WTC11 (cell line): ENCODE measurements at regions not wholly inside any gene's neighbourhood (a gene's known extent, or its start where the extent isn't known, plus 50 kb on each side); places are given as distances from the start of the nearest gene placed in this dataset.

Experiments used
- CTCF ChIP-seq: fragments of 200-600 bp; IDR thresholded peaks from 2 replicates; pipeline ENCODE4 v1.8.0; 2022; ENCODE audit warnings: antibody characterized with exemption
- EMX1 ChIP-seq: fragments of 250-450 bp; sonication (Bioruptor Pico); IDR thresholded peaks from 2 replicates; pipeline ENCODE4 v1.8.0; 2021; ENCODE audit warnings: mild to moderate bottlenecking
- FOXP1 ChIP-seq: sonication (generic); formaldehyde crosslinking; IDR thresholded peaks from 2 replicates; pipeline ENCODE4 v1.8.0; 2022; ENCODE audit warnings: missing genetic modification reagents, mild to moderate bottlenecking, moderate library complexity, borderline replicate concordance
- NFYB ChIP-seq: sonication (generic); formaldehyde crosslinking; conservative IDR thresholded peaks from 2 replicates; pipeline ENCODE4 v1.8.0; 2022; ENCODE audit warnings: low read depth, missing genetic modification reagents
- SMAD3 ChIP-seq: sonication (generic); formaldehyde crosslinking; IDR thresholded peaks from 2 replicates; pipeline ENCODE4 v1.8.0; 2022; ENCODE audit warnings: missing genetic modification reagents, mild to moderate bottlenecking, borderline replicate concordance
- SP1 ChIP-seq: sonication (generic); formaldehyde crosslinking; conservative IDR thresholded peaks from 2 replicates; pipeline ENCODE4 v1.8.1; 2022; ENCODE audit warnings: missing genetic modification reagents
- TEAD4 ChIP-seq: sonication (generic); formaldehyde crosslinking; IDR thresholded peaks from 2 replicates; pipeline ENCODE4 v1.8.0; 2022; ENCODE audit warnings: mild to moderate bottlenecking, missing genetic modification reagents
- ZBTB21 ChIP-seq: sonication (generic); formaldehyde crosslinking; IDR thresholded peaks from 2 replicates; pipeline ENCODE4 v1.8.1; 2023; ENCODE audit warnings: mild to moderate bottlenecking, missing genetic modification reagents, borderline replicate concordance
- TF ChIP-seq, protein P1 (sequence below): sonication (generic); formaldehyde crosslinking; IDR thresholded peaks from 2 replicates; pipeline ENCODE4 v1.8.0; 2022; ENCODE audit warnings: mild to moderate bottlenecking, missing genetic modification reagents

- TF ChIP-seq ZBTB21 (CRISPR knock-in tag) = no peak
- TF ChIP-seq CTCF = no peak
- TF ChIP-seq, protein P1, sequence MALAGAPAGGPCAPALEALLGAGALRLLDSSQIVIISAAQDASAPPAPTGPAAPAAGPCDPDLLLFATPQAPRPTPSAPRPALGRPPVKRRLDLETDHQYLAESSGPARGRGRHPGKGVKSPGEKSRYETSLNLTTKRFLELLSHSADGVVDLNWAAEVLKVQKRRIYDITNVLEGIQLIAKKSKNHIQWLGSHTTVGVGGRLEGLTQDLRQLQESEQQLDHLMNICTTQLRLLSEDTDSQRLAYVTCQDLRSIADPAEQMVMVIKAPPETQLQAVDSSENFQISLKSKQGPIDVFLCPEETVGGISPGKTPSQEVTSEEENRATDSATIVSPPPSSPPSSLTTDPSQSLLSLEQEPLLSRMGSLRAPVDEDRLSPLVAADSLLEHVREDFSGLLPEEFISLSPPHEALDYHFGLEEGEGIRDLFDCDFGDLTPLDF (CRISPR knock-in tag) = no peak
- TF ChIP-seq FOXP1 (CRISPR knock-in tag) = no peak
- no peak for TF ChIP-seq NFYB (CRISPR knock-in tag)
- TF ChIP-seq TEAD4 (CRISPR knock-in tag) = no peak
- no peak for TF ChIP-seq SP1 (CRISPR knock-in tag)
- TF ChIP-seq EMX1 (CRISPR knock-in tag) = no peak
- TF ChIP-seq SMAD3 (CRISPR knock-in tag) = no peak
Measured at GRCh38 chr10:101293007-101293723, 60.8 kb upstream of the BTRC start.
